ENCODE measurements at regions not wholly inside any gene's neighbourhood (a gene's known extent, or its start where the extent isn't known, plus 50 kb on each side); places are given as distances from the start of the nearest gene placed in this dataset.

DNA sequence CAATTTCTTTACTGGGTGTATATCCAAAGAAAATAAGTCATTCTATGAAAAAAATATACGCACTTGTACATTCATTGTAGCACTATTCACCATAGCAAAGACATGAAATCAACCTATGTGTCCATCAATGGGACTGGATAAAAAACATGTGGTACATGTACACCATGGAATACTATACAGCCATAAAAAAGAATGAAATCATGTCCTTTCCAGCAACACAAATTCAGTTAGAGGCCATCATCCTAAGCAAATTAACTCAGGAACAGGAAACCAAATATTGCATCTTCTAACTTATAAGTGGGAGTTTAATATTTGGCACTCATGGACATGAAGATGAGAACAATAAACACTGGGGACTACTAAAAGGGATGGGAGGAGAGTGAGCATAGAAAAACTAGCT lies 325.7 kb downstream of the TGFB2 start (continued):
- TF ChIP-seq RAD21 (IDR thresholded peaks at IDR 0.05 in 1 of 2, conservative IDR thresholded peaks at IDR 0.05 in 1 of 2; ENCODE audit: low read depth in 2 of 2, low read length in 2 of 2) (no peak), EGR1 (IDR thresholded peaks at IDR 0.05; ENCODE audit: borderline replicate concordance, low read depth, low read length) (no peak), HDAC2 (IDR thresholded peaks at IDR 0.05; ENCODE audit: borderline replicate concordance in 1 of 2, low read depth in 2 of 2, low read length in 2 of 2) (no peak), BCL11A (IDR thresholded peaks at IDR 0.05; ENCODE audit: low read depth in 2 of 2, low read length in 2 of 2) (no peak)
